CD4-positive, alpha-beta T cell (primary cell): ENCODE measurements at regions not wholly inside any gene's neighbourhood (a gene's known extent, or its start where the extent isn't known, plus 50 kb on each side); places are given as distances from the start of the nearest gene placed in this dataset.

Source experiments
- ATAC-seq: fragments of 200-7000 bp; cut with Tn5 transposase; one replicate; pipeline ENCODE4 v1.10.0; 2022; ENCODE audit warnings: mild to moderate bottlenecking; ENCODE audit not compliant: poor library complexity
- CTCF ChIA-PET: fragments of 350-600 bp; sonication (Branson Sonifier 250); formaldehyde crosslinking; loops from one replicate; lab custom pipeline; 2021; ENCODE audit warnings: antibody characterized with exemption, inconsistent platforms; lab: Charles Lee
- POLR2A ChIA-PET: fragments of 350-600 bp; sonication (Branson Sonifier 250); formaldehyde crosslinking; loops from one replicate; lab custom pipeline; 2021; ENCODE audit warnings: antibody characterized with exemption, inconsistent platforms; lab: Charles Lee
- DNase-seq, 14 experiments: peaks; one replicate each; pipeline ENCODE4 v3.0.0-alpha.2; 2013 to 2020; ENCODE audit warnings: mixed read lengths in 2 of 14
- H3K27ac ChIP-seq, 2 donors: one replicate each; pipeline versions ENCODE4 v1.5.1 to v1.7.0; 2013; ENCODE audit warnings: low read length in 2 of 2, low read depth in 1 of 2, mild to moderate bottlenecking in 1 of 2
- H3K27me3 ChIP-seq, 2 experiments: 1 replicate in 1 of 2; 2 replicates in 1 of 2; pipeline versions ENCODE4 v1.6.1 to v1.7.0; 2013; ENCODE audit warnings: low read length in 2 of 2, control low read depth in 1 of 2, mild to moderate bottlenecking in 1 of 2, moderate library complexity in 1 of 2; ENCODE audit not compliant: insufficient read depth in 2 of 2, control insufficient read depth in 1 of 2
- H3K36me3 ChIP-seq: one replicate; pipeline ENCODE4 v1.6.1; 2013; ENCODE audit warnings: low read length, control low read depth; ENCODE audit not compliant: insufficient read depth
- H3K4me1 ChIP-seq: one replicate; pipeline ENCODE4 v1.6.1; 2013; ENCODE audit warnings: low read length, control low read depth; ENCODE audit not compliant: insufficient read depth
- H3K4me3 ChIP-seq: one replicate; pipeline ENCODE4 v1.5.1; 2013; ENCODE audit warnings: mild to moderate bottlenecking, low read length, moderate library complexity
- H3K9me3 ChIP-seq, 2 experiments: 1 replicate in 1 of 2; 2 replicates in 1 of 2; pipeline versions ENCODE4 v1.6.1 to v1.7.0; 2013; ENCODE audit warnings: low read length in 2 of 2, mild to moderate bottlenecking in 2 of 2, control low read depth in 1 of 2, moderate library complexity in 1 of 2; ENCODE audit not compliant: control insufficient read depth in 1 of 2, insufficient read depth in 1 of 2
- H3K27ac Mint-ChIP-seq: one replicate; pipeline ENCODE4 v1.8.0; 2020; ENCODE audit warnings: mixed read lengths
- H3K27me3 Mint-ChIP-seq: one replicate; pipeline ENCODE4 v1.8.0; 2021; ENCODE audit warnings: mixed read lengths
- H3K36me3 Mint-ChIP-seq: one replicate; pipeline ENCODE4 v1.8.0; 2021; ENCODE audit warnings: low read depth, mixed read lengths
- H3K4me1 Mint-ChIP-seq: one replicate; pipeline ENCODE4 v1.8.0; 2021; ENCODE audit warnings: low read depth, mixed read lengths
- H3K4me3 Mint-ChIP-seq: one replicate; pipeline ENCODE4 v1.8.0; 2020; ENCODE audit warnings: mild to moderate bottlenecking, mixed read lengths
- H3K9me3 Mint-ChIP-seq: one replicate; pipeline ENCODE4 v1.8.0; 2020; ENCODE audit warnings: mixed read lengths
- CTCF ChIP-seq: fragments of 200-600 bp; IDR thresholded peaks from one replicate; pipeline ENCODE4 v1.8.0; 2022; ENCODE audit warnings: antibody characterized with exemption, mild to moderate bottlenecking
- intact Hi-C, 2 experiments: fragments of 100-400 bp; cut with DNase I in 1 of 2; cut with micrococcal nuclease in 1 of 2; formaldehyde crosslinking; loops; one replicate each; pipeline versions ENCODE4 v1.15.1 to v1.9.0; 2023 to 2025; cut with DNase I, micrococcal nuclease

- no peak overlapping the region for H3K4me3 ChIP-seq
- DNase-seq = no peak
- ChIA-PET CTCF (no interaction called here), POLR2A (no interaction called here)
- no peak for ATAC-seq
- no peaks in the 10 kb centered on the region for H3K4me1 Mint-ChIP-seq
- H3K36me3 ChIP-seq = no peaks in the 10 kb centered on the region
- no peak overlapping the region for H3K27ac ChIP-seq
- H3K4me1 ChIP-seq = no peaks in the 10 kb centered on the region
- H3K4me3 Mint-ChIP-seq = no peak overlapping the region
- no peak for TF ChIP-seq CTCF
- H3K36me3 Mint-ChIP-seq = no peaks in the 10 kb centered on the region
- no peaks in the 10 kb centered on the region for H3K27me3 ChIP-seq
- H3K27me3 Mint-ChIP-seq = no peaks in the 10 kb centered on the region
- H3K9me3 Mint-ChIP-seq = peaks cover 17% of the 10 kb centered on the region
- H3K27ac Mint-ChIP-seq = no peak overlapping the region
- peaks cover 6 to 8% of the 10 kb centered on the region in 2 experiments for H3K9me3 ChIP-seq
- intact Hi-C loops = no loop called here
Measured at GRCh38 chr18:64518191-64518590, 369.3 kb upstream of the LINC00305 start.

GRCh38 chr18:64513401-64513800 lies 364.5 kb upstream of the LINC00305 start:
- DNase-seq = no peak
- no peak for ATAC-seq
- Mint-ChIP-seq H3K4me3 (no peak overlapping the region), H3K9me3 (peaks cover 4% of the 10 kb centered on the region), H3K36me3 (no peaks in the 10 kb centered on the region), H3K4me1 (no peaks in the 10 kb centered on the region), H3K27ac (no peak overlapping the region), H3K27me3 (no peaks in the 10 kb centered on the region)
- no peaks in the 10 kb centered on the region for H3K4me1 ChIP-seq
- ChIA-PET CTCF (no interaction called here), POLR2A (no interaction called here)
- no peak overlapping the region for H3K27ac ChIP-seq
- TF ChIP-seq CTCF = no peak
- peaks cover 0 to 3% of the 10 kb centered on the region in 2 experiments for H3K9me3 ChIP-seq
- H3K4me3 ChIP-seq = no peak overlapping the region
- no peaks in the 10 kb centered on the region for H3K36me3 ChIP-seq
- intact Hi-C loops = no loop called here
- no peaks in the 10 kb centered on the region for H3K27me3 ChIP-seq

GRCh38 chr18:64490207-64490606 lies 341.3 kb upstream of the LINC00305 start:
- Histone ChIP-seq H3K4me3 (no peak overlapping the region), H3K27ac (no peak overlapping the region), H3K36me3 (no peaks in the 10 kb centered on the region), H3K27me3 (no peaks in the 10 kb centered on the region), H3K4me1 (no peaks in the 10 kb centered on the region), H3K9me3 (no peaks in the 10 kb centered on the region)
- Mint-ChIP-seq H3K27me3 (no peaks in the 10 kb centered on the region), H3K27ac (no peak overlapping the region), H3K9me3 (peaks cover 2% of the 10 kb centered on the region), H3K4me3 (no peak overlapping the region), H3K4me1 (no peaks in the 10 kb centered on the region), H3K36me3 (no peaks in the 10 kb centered on the region)
- intact Hi-C loops = no loop called here
- no peak for TF ChIP-seq CTCF
- CTCF ChIA-PET = no interaction called here
- DNase-seq (no peak), ATAC-seq (no peak)
- POLR2A ChIA-PET = no interaction called here
